NOMO-1 treated with DMSO at 0.1 percent for 48 hours (cell line): ENCODE measurements at regions not wholly inside any gene's neighbourhood (a gene's known extent, or its start where the extent isn't known, plus 50 kb on each side); places are given as distances from the start of the nearest gene placed in this dataset.
"Not testable (repeated sequence)": the region's sequence is repeated elsewhere in the genome, so short reads cannot be mapped to it uniquely, and the experiment has no call there.

Experiments
- DNase-seq: peaks from one replicate; lab custom pipeline; 2025; ENCODE audit not compliant: unreplicated experiment; lab: John Stamatoyannopoulos, UW

DNA sequence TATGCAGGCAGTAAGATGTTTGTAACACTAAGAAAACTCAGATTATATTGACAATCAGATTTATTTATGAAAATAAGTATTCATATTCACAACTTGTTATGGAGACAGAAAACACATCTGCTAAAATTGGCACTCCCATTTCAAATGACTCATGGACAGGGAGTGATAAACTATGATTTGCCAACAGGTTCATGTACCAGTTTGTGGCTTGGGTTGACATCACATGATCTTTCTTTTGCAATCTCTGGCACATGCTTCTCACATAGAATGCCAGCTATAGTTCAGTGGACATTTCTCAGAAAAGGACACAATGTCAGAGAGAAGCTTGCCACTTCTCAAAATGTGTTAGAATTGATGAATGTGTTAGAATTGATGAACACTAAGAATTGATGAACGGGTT is 663.2 kb upstream of the ANKRD30A start:
- no peak for DNase-seq

DNA sequence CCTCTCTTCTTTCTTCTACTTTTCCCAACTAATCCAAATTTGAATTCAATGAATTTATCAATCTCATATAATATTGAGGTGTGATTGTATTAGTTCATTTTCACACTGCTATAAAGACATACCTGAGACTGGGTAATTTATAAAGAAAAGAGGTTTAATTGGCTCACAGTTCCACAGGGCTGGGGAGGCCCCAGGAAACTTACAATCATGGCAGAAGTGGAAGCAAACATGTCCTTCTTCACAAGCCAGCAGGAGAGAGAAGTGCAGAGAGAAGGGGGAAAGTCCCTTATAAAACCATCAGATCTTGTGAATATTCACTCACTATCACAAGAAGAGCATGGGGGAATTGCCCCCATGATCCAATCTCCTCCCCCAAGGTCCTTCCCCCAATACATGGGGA is 667.0 kb upstream of the ANKRD30A start:
- DNase-seq: not testable (repeated sequence)

DNA sequence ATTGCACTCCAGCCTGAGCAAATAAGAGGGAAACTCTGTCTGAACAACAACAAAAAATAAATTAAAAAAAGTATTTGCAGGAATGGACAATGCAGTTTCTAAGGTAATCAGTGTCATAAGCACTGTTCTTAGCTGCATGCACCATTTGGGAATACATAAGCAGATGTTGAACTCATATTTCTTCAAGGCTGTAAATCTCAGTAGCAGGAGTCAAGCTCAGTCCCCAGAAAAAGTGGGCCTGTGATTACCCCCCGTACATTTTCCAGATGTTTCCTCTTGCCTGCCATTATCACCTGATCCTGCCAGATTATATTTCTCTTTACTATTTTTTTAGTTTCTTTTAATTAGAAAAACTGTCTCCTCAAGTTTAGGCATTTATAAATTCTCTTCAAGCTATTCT is 667.6 kb upstream of the ANKRD30A start:
- no peak for DNase-seq

DNA sequence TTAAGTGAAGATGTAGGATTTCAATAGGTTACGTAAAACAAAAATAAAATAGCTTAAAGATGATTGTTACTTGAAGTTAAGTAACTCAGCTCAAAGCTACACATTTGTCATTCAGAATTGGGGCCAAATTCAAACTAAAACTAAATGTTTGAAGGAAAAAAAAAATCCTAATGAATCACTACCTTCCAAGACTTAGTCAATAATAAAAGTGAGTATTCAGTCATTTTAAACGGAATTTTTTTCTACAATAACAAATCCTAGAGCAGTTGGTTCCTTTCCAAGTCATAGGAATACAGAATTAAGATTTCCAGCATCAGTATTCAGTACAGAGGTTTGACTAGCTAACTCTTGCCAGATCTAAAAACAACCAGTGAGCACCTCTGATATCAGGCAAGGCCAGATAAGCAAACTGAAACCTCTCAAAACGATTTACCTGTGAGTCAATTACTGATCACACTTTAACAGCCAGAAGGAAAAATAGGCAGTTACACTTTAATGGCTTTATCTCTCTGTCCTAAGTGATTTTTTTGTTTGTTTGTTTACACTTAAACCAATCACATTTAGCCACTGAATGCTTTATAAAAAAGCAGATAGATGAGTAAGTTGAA is 669.8 kb upstream of the ANKRD30A start:
- DNase-seq: no peak

DNA sequence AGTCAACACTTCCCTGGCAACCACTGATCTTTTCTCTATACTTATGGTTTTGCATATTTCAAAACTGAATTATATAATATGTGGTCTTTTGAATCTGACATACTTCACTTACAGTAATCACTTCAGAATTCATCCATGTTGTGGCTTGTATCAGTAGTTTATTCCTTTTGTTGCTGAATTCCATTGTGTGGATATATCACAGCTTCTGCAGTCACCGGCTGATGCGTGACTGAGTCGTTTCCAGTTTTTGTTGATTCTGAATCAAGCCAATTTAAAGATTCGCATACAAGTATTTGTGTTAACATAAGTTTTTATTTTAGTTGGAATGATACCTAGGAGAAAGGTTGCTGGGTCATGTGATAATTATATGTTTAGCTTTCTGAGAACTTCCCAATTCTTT is 672.5 kb upstream of the ANKRD30A start:
- DNase-seq: no peak

DNA sequence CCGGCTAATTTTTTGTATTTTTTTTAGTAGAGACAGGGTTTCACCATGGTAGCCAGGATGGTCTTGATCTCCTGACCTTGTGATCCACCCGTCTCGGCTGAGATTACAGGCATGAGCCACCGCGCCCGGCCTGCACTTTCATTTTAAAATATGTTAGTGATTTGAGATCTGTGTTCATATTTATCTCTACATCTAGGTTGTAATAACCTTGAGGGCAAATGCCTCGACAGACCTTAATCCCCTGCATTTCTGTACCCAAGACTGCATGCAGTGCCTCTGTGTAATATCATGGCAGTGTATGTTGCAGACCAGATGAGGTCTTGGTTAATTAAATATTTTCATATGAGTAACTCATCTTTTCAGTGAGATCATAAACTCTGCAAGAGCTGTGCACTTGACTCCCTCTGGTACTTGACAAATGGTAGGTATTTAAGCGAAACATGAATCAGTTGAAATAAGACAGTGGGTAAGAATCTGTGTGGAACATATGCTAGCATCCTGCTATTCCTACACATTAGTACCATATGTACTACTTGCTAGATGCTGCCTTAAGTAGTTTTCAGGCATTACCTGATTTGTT is 673.9 kb upstream of the ANKRD30A start:
- DNase-seq: no peak

DNA sequence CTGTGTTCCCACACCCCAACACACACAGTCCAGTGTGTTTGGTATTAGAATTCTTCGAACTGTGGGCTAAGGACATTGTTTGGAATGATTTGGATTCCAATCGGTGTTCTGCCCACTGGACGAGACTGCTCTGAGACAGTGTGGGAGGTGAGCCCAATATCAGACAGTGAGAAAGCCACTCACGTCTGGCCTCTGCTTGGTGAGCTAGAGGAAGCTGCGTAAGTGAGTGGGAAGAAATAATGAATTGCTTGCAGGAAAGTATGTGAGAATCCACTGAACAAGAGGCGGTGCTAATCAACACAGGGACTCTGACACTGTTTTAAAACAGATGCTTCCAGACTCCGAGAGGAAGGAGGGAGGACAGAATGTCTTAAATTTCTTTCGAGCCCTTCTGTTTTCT is 675.0 kb upstream of the ANKRD30A start:
- no peak for DNase-seq

DNA sequence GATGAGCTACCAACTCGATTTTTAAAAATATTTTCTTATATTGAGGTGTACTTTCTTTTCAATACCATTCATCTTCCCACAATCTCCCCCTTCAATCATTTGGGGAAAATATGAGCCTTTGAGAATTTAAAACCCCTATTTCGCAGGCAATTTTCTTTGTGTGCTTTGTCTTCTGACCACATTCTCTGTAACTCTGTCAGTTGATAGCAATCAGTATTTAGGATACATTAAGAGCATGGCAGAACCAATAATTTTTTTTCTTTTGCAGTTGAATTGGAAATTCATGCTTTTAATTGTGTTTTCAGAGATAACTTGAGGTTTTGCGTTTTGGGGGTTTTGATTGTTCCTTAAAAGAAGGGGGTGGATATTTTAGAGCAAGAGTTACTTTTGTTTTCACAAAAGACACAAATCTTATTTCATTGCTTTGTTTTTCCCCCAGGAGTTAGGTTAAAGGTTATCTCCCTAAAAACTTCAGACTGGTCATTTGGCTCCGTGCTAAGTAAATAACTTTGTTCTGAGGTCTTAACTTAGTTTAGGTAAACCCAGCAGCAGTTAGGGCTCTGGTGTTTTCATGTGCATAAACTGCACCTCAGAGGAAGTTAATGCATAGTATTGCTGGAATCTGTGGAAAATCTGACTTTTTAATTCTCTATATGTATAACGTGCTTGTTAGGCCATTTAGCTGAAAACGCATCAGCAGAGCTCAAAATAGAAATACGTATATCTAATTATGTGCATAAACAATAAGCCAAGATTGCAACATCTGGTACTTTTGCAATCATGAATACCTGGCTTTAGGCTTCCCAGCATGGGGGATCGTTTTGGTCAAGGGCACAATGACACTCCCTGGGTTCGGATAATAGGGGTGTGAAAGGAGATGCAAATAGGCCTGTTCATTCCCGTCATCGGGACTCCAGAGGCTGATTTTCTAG is 676.4 kb upstream of the ANKRD30A start:
- DNase-seq: no peak

DNA sequence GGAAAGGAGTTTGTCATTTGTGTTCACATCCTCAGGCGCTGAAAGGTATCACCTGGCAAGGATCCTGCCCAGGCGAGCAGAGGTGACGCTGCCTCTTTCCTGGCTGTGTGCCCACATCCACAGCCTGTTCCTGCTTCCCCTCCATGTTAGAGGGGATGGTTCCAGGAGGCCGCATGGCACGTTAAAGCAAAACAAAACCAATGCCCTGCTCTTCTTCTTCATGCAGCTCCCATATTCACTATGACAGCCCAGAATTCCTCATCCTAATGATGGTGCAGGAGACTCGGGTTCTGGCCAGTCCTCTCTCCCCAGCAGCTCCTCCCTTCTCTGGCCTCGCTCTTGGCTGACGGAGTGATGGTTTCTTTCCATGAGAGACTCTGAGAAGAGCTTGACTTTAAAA is 678.5 kb upstream of the ANKRD30A start:
- no peak for DNase-seq

DNA sequence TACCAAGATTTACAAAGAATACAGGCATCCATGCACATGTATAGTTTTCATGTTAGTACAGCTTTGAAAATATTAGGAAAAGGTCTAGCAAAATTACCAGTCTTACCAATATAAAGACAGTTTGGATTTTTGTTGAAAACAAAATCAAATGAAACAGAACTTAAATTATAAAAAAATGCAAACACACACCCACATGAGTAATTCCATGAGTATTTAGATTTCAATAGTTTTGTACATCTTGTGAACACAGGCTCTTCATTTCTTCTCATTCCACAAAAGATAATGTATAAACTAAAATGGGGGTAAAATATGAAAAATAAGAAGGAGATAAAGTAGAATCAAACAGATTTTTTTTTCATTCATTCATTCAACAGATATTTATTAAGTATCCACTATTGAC is 682.2 kb upstream of the ANKRD30A start:
- DNase-seq: no peak

DNA sequence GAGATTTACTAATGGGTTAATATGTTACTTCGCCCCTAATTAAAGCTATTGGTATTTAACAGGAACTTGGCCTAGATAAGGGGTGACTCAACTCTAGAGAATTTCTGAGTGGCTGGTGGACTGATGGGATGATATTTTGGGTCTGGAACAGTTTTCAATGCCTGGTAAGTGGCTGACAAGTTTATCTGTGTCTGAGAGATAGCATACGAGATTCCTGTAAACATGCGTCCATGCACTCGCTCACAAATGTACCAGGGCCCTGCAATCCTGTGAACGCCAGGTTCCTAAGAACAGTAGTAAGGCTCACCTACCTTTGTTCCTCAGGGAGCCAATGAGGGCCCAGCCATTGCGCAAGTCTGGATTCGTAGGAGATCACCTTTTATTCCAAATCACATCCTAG is 683.8 kb upstream of the ANKRD30A start:
- DNase-seq: no peak

DNA sequence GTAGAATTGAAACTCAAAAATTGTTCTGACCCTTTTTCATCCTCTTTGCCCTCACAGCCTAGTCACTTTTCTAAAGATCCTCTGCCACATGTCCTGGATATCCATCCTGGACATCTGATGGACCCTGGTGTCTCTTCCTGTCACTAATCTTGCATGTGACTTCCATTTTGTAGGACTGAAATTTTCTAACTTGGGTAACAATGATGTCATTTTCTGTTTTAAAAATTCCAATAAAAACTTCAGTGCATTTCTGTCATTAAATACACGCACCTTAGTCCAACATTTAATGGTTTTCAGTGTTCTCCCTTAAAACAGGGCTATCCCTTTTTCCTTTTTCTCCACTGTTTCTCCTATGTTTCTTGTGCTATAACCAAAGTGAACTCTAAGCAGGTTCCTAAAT is 684.9 kb upstream of the ANKRD30A start:
- no peak for DNase-seq

DNA sequence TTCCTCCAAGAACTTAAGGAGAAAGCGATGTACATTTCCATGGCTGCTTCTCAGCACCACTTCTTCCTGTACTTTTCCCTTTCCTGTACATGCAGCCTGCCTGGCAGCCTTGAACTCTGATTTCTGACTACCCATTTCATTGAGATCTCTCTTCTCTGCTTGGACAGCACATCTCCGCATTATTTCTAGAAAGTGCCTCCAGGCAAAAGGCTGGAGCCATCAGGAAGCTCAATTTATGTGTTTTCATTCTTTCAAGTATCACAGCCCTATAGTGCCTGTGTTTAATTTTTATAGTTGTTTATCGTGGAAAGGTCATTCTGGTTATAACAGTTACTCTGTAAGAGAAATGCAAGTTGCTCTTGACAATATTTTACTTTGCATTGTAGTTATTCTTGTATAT is 688.0 kb upstream of the ANKRD30A start:
- DNase-seq: no peak

DNA sequence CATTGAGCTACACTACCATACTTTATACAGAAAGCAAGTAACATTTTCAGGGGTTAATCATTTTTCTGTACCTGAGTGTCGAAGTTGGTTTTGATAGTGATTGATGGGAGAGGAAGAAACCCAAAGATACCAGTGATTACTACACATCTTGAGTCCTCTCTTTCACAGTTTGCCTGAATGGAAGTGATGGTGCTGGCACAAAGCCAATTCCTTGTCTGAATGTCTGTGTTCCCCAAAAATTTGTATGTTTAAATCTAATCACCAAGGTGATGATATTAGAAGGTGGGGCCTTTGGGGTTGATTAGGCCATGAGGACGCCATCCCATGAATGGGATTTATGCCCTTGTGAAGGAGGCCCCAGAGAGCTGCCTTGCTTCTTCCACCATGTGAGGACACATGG is 696.9 kb upstream of the ANKRD30A start:
- no peak for DNase-seq

DNA sequence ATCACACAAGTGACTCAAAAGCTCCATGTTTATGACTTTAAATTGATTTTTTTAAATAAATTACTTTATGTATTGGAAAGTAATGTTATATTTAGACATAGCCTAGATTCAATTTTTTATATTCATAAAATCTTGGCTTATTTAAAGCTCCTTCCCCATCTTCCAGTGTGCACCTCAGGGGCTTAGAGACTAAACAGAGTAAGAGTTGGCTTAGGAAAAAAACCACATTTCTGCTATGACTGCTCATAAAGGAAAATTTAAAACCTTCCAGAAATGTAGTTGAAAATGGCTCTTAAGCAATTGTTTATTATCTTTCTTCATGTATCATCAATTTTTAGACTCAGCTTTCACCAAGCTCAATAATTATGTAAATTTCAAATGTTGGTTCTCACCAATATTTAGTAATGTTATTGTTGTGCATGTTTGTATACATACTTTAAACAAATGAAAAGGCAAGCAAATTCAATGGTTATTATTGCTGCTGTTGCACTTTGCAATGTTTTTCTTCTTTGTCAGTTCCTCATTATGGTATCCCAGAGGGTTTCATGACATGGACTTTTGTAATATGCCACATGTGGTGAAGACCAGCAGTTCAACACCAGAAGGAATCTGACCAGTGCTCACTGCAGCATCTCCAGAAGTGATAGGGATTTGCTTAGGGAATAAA is 700.1 kb upstream of the ANKRD30A start:
- no peak for DNase-seq

DNA sequence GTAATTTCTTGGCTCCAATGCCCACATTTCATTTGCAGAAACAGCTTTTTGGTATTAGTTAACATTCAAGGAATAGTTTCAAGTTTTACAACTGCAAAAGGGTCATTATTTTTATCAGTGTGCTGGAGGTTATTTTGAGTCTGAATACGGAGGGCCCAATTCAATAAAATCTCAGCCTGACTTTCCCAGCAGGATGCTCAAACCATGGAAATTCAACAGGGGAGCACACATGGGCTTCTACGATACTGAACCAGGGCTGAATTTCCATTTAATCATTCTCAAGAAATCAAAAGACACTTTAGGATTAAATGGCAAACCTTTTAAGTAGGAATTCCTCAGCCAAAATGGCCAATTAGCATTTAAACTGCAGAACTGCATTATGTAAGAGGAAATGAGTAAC is 700.9 kb upstream of the ANKRD30A start:
- DNase-seq: no peak

DNA sequence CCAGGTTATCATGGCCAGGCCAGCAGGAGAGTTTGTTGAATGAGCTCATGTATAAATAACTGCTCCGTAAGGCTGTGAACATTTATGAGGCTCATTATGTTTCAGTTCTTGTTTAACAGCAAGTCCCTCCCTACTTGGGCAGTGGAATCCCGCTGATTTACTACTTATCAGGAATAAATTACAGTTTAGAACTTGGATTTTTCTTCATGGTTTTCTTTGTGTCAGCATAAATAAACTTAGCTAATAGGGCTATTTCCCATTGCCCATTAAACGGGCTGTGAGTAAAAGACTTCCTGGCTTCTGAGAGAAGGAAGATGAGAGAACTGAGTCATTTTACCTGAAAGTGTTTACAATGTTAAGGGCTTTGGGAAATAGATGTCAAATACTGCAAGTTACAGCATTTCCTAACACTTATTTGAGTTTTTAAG is 701.6 kb upstream of the ANKRD30A start:
- no peak for DNase-seq

DNA sequence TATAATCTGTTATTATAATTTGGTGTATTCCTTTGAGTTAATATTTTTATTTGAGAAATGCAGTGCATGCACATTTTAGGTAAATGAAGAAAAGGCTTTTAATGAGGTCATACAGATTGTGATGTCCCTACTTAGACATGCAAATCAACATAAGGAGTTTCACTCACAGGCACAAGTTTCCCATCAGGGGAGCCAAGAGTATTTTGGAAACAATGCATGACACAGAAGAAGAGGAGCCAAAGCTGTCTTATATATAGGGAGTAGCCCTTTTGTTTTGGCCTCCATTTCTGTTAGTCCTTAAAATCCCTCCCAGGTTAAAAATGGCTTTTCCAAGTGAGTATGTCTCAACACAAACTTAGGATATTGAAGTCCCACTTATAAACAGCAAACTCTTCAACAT is 703.4 kb upstream of the ANKRD30A start:
- DNase-seq: no peak

DNA sequence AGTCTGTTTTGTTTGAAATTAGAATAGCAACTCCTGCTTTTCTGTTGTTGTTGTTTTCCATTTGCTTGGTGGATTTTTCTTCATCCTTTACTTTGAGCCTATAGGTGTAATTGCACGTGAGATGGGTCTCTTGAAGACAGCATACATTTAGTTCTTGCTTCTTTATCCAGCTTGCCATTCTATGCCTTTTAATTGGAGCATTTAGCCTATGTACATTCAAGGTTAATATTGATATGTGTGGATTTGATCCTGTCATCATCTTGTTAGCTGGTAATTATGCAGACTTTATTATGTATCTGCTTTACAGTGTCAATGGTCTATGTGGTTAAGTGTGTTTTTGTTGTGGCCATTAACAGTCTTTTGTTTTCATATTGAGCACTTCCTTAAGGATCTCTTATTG is 708.9 kb upstream of the ANKRD30A start:
- no peak for DNase-seq

DNA sequence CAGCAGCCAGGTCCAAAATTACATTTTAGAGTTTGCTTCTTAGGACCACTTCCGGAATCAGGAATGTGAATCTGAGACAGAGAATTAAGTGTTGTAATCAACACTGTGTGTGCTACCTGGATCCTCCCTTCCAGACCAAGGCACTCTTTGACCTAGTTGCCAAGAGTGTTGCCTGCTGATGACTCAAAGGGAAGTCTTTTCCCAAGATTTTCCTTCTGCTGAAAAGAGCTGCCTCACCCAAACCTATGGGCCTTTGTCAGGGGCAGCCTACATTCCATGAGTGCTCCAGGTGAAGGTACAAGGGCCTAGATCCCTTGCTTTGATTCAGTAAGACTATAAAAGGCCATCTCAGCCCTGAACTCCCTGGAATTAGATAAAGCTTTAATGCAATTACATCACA is 712.5 kb upstream of the ANKRD30A start:
- no peak for DNase-seq

DNA sequence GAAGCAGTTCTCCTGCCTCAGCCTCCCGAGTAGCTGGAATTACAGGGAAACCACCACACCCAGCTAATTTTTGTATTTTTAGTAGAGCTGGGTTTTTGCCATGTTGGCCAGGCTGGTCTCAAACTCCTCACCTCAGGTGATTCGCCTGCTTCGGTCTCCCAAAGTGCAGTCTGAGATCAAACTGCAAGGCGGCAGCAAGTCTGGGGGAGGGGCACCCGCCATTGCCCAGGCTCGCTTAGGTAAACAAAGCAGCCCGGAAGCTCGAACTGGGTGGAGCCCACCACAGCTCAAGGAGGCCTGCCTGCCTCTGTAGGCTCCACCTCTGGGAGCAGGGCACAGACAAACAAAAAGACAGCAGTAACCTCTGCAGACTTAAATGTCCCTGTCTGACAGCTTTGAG is 725.2 kb upstream of the ANKRD30A start:
- DNase-seq: not testable (repeated sequence)

DNA sequence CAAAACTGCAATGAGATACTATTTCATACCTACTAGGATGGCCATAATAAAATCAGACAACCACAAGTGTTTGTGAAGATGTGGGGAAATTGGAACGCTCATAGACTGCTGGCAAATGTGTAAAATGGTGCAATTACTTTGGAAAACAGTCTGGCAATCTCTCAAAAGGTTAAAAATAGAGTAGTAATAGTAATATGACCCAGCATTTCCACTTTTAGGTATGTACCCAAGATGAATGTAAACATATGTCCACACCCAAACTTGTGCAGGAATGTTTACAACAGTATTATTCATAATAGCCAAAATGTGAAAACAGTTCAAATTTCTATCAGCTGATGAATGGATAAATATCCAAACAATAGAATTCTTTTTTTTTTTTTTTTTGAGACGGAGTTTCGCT is 731.6 kb upstream of the ANKRD30A start:
- no peak for DNase-seq
